ENCODE measurements at regions not wholly inside any gene's neighbourhood (a gene's known extent, or its start where the extent isn't known, plus 50 kb on each side); places are given as distances from the start of the nearest gene placed in this dataset.
A peak's percentile ranks its signal among the peaks of the same experiment; 100 is the strongest.

DNA sequence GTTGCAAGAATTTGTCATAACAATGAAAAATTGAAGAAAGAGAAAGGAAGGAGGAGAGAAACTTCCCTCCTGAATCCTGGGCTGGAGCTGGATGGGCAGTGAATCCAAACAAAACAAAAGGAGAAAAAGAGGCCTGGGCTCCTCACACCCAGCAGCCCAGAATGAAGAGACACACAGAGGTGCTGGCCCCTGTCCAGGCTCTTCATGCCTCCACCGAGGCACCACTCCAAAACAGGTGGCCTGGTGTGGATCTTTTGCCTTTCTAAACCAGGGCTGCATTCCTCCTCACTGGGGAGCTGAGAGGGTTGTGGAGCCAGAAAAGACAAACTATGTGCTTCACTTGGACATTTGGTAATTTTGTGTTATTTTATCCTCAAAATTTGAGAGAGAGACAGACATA, 76.0 kb downstream of the FAM124B start:
- DNase-seq: no peak

DNA sequence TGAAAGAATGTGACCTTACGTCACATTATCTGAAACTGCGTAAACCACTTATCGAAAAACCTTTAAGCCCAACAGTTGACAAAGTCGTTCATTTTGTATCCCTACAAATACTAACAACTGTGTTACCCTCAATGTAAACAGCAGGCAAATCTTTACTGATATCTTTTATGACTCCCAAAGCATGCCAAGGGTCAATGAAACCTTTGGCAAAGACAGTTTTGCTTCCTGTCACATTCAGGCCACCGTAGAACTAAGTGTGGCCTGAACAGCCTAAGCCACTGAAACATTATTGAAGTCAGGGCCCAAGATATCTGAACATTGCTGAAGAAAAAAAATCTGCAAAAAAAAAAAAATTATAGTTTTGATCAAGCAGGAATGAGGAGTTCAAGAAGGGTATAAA, 77.3 kb downstream of the FAM124B start:
- DNase-seq: no peak

DNA sequence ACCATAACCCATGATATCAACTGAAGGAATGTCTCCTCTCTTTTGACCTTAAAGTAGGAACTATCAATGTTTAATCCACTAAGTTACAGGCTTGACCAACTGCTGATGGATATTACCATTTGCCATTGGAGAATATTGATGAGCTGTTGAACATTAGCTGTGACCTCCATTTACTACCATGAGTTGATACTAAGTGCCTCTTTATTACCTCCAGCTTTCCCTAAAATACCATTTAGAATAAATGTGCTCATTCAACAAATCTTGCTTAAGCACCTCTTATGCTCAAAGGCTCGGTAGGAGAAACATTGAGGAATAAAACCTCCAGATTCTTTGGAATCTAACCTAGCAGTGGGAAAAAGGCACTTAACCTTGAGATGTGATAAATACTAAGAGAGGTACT, 81.2 kb downstream of the FAM124B start:
- DNase-seq: no peak

DNA sequence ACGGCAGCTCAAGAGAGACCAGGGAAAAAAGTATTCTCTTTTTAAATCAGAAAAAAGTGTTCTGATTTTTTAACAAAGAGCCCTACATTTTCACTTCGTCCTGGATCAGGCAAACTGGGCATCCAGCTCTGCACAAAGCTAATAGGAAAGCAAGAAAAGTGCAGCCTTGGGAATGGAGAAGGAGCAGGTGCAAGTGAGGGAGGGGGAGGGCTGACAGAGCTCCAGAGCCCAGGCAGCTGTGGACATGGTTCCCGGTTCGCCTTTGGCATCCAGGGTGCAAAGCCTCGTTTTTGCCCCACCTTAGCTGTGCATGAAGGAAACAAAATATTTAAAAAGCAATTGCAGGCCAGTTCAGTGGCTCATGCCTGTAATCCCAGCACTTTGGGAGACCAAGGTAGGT, 82.2 kb downstream of the FAM124B start:
- no peak for DNase-seq

DNA sequence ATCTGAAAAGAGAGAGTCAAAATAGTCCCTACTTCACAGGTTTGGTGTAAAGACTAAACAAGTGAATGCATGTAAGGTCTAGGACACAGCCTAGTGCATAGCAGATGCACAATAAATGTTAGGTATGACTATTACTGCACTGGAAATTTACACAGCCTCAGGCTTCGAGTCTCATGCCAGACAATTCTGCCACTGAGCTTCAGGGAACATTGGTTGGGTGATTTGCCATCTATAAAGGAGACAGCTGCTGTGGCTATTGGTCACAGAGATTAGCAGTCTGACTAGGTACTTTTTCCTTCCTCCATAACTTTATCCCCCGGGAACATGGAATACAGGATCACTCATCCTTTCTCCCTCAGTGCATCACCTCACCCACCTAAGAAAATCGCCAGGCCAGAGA, 89.2 kb downstream of the FAM124B start:
- DNase-seq: no peak

DNA sequence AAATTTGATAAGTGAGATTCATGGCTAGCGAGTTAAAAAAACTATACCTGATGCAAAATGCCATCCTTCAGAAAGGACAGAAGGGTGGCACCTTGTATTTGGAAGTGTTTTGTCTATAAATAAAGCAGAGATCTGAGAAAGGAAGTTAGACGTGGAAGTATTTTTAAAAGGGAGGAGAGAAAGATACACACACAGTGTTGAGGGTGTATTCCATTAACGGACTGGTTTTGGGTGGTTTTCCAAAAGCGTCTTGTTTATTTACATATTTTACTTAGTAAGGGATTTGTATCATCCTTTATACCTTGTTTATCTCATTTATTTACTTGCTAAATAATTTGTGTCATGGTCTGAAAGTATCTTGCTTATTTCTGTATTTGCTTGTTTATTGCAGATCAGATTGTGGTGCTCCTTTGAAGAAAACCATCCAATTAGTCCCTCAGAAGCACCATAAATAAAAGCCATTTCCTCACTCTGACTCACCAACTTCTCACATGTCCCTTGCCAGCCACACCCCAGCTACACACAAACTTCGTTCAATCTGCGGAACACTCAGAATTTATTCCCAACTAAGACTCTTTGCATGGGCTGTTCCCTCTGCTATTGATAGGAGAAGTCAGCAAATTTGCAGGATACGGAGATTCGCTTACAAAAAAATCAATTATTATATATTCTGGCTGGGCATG, 90.8 kb downstream of the FAM124B start:
- DNase-seq: no peak

DNA sequence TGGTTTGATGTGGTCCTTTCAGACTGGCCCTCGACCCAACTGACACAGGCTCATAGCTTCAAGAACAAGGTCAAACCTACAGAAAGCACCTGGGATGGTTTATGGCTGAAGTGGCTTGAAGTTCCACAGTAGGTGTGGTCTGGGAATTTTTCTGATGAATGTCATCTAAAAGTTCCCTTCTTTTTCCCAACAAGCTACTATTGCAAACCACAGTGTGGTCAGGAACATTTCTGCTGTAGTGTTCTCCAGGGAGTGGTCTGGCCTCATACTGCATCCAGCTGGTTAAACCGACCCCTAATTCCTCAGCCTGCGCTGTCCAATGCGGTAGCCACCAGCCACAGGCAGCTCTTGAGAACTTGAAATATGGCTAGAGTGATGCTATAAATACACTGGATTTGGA, 92.7 kb downstream of the FAM124B start:
- DNase-seq: no peak

DNA sequence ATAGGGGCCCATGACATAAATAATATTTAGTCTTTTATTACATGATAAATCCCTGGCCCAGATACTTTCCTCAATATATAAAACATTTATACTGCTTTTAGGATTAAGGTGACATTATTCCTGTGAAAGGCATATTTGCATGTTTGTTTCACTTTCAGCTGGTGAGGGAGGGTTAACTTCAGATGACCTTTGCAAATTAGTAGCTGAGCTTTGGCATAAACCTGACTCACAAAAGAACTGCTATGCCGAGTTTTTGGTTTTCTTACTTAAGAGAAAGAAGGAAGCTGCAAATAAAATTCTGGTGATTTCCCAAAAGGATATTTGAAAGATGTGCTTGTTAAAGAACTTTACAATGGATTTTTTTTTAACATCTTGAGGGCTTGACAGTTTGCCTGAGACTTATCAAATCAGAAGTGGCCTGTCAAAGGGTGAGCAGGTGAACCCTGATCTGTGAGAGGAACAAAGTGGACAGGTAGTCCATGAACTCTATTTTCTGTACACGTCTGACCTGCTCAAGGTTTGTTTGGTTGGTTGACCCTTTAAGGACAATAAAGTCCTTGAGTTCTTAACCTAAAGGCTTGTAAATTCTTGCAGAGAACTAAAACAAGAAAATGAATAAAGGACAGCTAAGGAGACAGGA, 93.5 kb downstream of the FAM124B start:
- no peak for DNase-seq

DNA sequence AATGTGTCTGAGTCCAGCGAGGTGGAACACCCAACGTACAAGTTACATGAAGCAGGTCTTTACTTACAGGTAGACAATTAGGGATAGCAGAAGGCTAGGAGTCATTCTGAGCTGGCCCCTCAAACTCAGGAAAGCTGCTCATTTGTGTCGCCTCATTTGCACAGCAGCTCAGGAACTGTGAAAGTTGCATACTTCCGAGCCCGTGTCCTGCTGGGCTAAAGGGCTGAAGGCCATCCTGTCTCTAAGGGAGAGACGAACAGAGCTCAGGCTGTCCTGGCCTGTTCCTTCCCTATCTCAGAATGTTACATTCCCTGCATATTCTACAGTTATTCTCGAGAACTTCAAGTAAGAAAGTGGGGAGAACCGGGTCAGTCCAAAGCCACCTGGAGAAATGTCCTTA, 99.0 kb downstream of the FAM124B start:
- no peak for DNase-seq

DNA sequence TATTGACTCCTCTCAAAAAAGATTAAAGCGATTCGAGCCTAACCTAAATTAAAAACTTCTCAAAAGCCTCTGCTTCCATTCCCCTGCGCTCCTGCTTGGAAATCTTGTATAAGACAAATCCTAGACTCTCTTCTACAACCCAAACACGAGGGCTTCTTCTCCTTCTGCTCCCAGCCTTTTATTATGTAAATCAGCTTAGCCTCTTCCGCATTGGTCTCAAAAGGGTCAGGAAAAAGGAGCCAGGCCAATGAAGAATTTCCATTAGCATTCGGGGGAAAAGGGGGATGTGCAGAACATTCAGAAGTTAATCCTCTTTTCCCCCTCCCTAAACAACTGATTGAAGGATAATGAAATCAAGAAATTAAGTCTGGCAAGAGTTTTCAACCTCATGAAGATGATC, 107.9 kb downstream of the FAM124B start:
- DNase-seq: no peak

DNA sequence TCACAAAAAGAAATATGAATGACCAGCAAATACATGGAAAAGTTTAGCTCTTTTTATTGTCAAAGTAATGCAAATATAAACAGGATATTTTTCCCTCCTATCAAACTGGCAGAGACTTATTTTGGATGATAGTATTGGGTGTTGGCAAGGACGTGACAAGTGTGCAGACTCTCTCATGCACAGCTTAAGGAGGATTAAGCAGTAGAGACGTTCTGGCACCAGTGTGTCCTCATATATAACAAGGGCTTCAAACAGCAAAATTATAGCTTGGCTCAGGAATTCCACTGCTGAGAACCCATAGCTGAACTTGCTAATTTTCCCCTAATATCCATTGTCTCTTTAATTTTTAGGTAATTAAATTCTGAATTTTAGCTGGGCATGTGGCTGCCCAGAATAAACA, 114.4 kb downstream of the FAM124B start:
- no peak for DNase-seq

DNA sequence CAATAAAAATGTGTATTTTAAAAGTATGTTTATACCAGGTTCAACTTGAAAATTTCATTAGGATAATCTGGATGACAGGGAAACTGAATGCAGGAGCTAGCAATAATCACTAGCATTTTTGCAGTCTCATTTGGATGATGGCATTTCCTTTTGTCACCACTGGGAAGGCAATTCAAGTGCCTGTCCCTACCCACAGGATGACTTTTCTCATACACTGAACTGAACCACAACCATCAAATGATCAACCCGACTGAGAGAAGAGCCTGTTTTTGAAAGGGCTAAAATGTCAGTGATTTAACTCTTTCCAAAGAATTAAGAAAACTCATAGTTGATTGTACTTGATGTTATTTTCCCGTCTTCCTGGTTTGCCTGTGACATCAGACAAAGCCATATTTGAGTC, 115.0 kb downstream of the FAM124B start:
- DNase-seq: no peak

DNA sequence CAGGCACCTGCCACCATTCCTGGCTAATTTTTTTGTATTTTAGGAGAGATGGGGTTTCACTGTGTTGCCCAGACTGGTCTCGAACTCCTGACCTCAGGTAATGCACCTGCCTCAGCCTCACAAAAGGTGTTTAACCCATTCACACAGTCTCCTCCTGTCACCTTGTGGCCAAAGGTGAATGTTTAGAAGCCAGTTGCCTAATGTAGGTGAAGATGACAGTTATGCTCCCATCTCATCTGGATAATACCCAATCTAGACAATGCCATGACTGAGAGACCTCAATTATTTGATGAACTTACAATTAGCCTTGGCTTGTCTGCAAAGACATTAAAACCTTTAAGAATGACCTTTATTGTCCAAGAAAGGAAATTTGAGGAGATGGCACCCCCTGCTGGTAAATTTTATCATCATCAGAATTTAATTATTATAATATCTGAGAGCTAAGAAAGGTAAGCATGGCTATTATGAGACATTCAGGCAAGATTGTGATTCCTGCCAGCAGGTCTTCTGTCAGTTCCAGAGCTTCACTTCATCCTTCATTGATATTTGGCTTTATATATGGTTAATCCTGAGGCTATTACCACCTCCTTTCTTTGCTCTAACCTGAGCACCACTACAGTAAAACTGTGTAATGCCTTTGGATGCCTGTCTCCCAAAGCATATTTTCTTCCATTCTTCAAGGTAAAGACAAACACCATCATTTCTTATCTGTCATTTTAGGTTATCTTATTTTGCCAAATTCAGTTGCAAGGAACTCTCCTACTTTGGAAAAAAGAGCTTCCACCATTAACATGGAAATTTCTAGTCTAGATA, 117.6 kb downstream of the FAM124B start:
- peak in 1 of 2 donors; percentile 22 for DNase-seq

DNA sequence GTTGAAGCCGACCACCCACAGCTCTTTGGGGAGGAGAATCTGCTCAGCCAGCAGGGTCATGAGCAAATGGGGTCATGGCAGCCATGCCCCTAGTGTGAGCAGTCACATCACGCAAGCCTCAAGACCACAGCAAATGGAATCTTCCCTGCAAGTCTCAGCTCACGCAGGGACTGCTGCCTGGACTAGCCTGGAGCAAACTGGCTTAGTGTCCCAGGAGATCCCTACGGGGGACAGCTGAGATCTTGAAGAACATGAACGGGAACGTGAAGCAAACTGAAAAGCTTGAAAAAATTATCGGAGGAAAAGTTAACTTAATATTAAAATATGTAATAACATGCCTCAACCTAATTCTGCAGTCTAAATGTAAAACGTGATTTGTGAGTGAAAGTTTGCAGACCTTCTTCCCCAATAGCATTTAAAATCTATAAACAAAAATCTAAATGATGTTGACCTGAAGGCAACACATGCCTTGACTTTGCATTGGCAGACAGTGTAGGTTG, 118.4 kb downstream of the FAM124B start:
- DNase-seq: no peak

DNA sequence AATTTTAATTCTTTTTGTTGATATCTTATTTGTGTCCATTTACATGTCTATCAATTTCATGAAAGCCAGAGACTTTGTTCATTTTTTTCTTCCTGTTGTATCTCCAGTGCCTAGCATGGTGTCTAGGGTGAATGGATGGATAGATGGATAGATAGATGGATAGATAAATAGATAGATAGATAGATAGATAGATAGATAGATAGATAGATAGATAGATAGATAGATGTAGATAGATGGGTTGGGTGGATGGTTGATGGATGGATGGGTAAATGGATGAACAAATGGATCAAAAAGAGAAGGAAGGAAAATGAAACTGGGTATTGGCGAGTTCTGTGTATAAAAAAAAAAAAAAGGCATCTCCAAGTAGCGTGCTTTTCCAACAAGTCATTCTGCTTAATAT, 120.5 kb downstream of the FAM124B start:
- DNase-seq: no peak

DNA sequence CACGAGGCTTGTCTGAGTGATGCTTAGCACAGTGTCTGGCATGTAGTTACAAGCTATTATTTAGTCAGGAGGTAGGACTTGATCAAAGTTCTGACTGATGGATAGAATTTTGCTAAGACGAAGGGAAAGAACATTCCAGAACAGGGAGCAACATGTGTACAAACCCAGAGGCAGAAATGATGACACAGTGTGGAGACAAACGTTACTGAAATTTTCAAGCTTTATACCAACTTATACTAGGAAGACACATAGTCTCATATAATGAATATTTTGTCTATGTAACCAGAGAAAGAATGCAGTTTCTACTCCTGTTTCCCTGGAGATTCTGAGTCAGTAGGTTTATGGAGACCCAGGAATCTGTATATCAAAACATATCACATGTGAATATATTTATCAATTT, 123.4 kb downstream of the FAM124B start:
- no peak for DNase-seq

DNA sequence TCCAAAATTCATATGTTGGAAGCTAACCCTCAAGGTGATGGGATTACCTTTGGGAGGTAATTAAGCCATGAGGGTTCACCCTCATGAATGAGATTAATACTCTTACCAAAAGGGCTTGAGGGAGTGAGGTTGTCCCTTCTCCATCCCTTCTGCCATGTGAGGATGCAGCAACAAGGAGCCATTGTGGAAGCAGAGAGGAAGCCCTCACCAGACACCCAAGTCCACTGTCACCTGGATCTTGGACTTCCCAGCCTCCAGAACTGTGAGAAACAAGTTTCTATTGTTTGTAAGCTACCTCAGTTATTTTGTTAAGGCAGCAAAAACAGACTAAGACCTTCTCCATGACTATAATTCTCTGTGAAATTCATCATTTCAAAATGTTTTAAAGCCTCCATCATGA, 125.7 kb downstream of the FAM124B start:
- no peak for DNase-seq

DNA sequence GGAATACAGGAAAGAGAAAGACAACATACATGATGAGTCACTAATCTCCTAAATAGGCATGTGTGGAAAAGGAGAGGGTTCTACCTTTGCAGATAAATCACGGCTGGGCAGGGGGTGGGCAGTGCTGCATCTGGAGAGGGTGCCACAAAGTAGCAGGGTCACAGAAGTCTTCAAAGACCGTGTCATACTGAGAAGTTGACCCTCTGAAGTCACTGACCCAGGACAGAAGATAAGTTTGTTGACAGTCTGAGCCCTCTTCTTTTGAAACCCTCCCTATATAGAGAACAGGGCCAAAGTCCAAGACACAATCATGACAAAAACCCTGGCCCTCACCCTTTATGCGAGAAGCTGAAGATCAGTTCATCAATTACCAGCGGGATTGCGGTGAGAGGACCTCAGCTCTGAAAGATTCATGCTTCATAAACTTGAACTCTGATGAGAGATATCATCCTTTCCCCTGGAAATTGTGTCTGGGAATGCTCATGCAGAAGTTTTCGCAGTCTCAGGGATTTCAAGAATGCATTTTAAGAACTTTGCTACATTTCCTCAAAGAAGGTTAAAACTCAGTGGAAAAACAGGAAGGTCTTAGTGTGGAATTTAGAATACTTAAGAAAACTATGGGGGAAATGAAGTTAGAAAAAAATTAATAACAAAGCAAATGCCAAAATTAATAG, 129.5 kb downstream of the FAM124B start:
- no peak for DNase-seq

DNA sequence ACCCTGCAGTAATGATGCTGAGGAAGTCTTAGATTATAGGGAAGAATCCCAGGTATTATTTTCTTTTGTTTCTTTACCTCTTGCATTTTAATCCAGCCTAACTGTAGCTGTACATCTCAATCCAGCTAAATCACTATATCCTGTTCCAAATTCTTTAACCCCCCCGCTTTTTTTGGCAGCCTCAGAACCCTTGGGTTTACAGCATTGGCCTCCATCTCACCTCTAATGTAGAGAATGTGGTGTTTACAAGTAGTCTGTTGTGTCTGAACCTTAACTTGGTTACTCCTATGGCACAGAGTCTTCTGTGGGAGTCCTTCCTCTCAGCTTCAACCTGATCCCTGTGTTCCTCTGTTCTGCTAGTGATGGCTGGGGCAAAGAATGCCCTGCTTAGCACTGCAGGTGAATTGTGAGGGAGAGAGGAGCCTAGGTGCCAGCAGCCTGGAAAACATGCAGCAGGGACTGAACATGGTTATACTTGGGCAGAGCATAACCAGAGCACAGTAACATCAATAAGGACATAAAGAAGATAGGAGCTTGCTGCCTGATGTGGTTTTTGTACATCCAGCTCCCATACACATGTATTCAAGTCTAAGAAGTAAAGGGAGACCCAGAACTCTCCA, 130.2 kb downstream of the FAM124B start:
- DNase-seq: no peak

DNA sequence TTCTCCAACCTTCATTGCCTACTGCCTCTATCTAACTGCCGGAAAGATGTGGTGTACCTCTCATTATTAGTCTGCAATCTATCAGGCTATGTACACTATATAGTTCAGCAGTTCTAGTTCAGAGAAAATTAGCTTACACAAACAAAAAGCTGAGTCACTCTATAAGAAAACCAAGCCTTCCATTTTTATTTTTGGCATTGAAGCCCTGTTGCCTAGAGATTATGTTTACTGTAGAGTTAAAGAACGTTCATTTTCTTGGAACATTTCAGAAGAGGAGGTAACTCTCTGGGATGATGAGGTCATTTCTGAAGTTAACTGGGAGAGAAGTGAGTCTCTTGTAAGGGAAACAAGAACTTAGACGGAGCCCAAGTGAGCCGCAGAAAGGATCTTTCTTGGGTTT, 133.5 kb downstream of the FAM124B start:
- DNase-seq: no peak

DNA sequence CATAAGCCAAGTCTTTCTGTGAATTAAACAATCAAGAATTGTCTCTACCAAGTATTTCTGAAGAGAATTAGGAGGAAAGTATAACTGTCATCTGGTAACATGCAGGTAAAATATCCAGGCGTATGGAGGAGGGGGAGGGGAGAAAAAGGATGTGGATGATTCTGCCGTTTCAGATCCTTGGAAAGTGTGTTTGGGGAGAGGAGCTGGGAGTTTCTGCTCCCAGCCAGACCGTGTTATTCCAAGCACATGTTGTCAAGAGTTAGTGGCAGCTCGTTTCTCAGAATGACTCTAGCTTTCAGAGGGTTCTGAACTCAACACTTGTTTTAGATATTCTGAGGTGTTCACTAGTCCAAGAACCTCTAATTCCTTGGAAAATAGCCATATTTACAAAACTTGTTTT, 137.6 kb downstream of the FAM124B start:
- no peak for DNase-seq

DNA sequence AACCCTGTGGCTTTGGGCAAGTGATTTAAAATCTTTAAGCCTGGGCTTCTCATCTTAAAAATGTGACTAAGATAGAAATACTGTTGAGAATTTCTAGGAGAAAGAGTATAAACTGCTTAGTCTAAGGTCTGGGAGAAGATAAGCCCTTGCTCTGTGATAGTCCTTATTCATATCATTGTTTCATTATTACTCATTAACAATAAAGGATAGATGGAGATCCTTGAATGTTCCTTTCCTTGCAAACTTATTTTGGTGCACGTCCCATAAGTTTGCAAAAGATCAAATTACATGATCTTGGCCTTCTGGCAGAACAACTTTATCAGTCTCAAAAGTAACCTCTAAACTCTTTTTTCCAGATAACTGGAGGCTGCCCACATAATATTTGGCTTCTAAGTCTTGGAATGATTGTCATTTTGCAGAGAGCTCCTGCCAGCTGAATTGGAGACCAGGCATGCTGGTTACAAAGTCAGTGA, 138.3 kb downstream of the FAM124B start:
- DNase-seq: no peak

DNA sequence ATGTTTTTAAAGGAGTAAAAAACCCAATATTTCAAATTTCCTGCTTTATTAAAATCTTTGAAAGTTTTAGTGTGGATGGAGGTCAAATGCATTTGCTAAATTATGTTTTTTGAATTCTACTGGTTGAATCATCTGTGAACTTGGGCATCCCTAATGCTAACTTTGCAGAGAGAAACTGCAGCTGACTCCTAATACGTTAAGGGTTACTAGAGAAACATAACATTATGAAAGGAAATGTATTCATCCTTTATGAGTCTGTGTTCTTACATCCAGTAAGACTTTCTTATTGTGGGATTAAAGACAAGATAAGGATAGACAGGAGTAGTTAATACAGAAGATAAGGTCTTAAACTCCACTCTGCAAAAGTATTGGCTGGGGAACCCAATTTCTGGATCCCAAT, 140.6 kb downstream of the FAM124B start:
- no peak for DNase-seq

Measured in hippocampal formation (tissue), 2 donors.